NCI-H2081 treated with DMSO at 0.1 percent for 48 hours (cell line): ENCODE measurements at regions not wholly inside any gene's neighbourhood (a gene's known extent, or its start where the extent isn't known, plus 50 kb on each side); places are given as distances from the start of the nearest gene placed in this dataset.
A peak's percentile ranks its signal among the peaks of the same experiment; 100 is the strongest.
"Not testable (repeated sequence)": the region's sequence is repeated elsewhere in the genome, so short reads cannot be mapped to it uniquely, and the experiment has no call there.

Source experiments
- DNase-seq: peaks from one replicate; lab custom pipeline; 2025; lab: John Stamatoyannopoulos, UW

- DNase-seq = no peak
Measured at GRCh38 chr9:36461323-36461722, 61.3 kb upstream of the RNF38 start.

- not testable (repeated sequence) for DNase-seq
Measured at GRCh38 chr9:36458430-36458915, 58.4 kb upstream of the RNF38 start.

- DNase-seq = no peak
Measured at GRCh38 chr9:36457836-36458429, 57.9 kb upstream of the RNF38 start.

GRCh38 chr9:36456480-36457065 is 56.5 kb upstream of the RNF38 start:
- DNase-seq = no peak

- DNase-seq = no peak
Measured at GRCh38 chr9:36451949-36452348, 51.9 kb upstream of the RNF38 start.

- DNase-seq = peak; percentile 12
Measured at GRCh38 chr9:36450110-36450732, 50.2 kb upstream of the RNF38 start.
